ENCODE measurements at regions not wholly inside any gene's neighbourhood (a gene's known extent, or its start where the extent isn't known, plus 50 kb on each side); places are given as distances from the start of the nearest gene placed in this dataset.

DNA sequence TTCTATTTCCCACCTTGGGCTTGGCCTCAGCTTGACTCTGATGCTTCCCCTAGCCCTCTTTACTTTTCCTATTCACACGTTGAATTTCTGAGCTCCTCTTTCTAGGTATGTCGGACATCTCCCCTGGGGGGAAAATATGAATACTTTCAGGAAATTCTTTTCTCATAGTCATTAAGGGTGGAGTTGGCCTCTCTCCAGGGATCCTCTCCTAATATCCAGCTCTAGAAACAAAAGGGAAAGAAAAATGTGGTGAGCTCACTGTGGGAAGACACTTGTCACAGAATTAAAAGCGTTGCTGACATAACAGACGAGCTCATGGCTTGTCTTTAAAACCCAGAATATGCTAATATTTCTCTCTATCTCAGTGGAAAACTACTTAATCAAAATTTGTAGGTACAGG, 132.7 kb upstream of the MEX3C start:
- no peak for TF ChIP-seq ZNF780A (CRISPR knock-in tag; IDR thresholded peaks at IDR 0.05)
- TF ChIP-seq RAD51 (IDR thresholded peaks at IDR 0.05; ENCODE audit: borderline replicate concordance, low read depth), result no peak
- TF ChIP-seq NR4A1 (CRISPR knock-in tag; IDR thresholded peaks at IDR 0.05), result no peak
- TF ChIP-seq NR4A1 (tag; IDR thresholded peaks at IDR 0.05), result no peak
- TF ChIP-seq ADNP (tag; IDR thresholded peaks at IDR 0.05), result no peak
- no peak for TF ChIP-seq POLR2A (conservative IDR thresholded peaks at IDR 0.05)
- TF ChIP-seq MYC (IDR thresholded peaks at IDR 0.05; ENCODE audit: low read depth, low read length), result no peak
- TF ChIP-seq MYC (CRISPR knock-in tag; IDR thresholded peaks at IDR 0.05; ENCODE audit: borderline replicate concordance, low read depth), result no peak
- no peak for TF ChIP-seq CREM (IDR thresholded peaks at IDR 0.05; ENCODE audit: low read depth)
- TF ChIP-seq HDAC2 (IDR thresholded peaks at IDR 0.05), result no peak
- TF ChIP-seq, protein P1, sequence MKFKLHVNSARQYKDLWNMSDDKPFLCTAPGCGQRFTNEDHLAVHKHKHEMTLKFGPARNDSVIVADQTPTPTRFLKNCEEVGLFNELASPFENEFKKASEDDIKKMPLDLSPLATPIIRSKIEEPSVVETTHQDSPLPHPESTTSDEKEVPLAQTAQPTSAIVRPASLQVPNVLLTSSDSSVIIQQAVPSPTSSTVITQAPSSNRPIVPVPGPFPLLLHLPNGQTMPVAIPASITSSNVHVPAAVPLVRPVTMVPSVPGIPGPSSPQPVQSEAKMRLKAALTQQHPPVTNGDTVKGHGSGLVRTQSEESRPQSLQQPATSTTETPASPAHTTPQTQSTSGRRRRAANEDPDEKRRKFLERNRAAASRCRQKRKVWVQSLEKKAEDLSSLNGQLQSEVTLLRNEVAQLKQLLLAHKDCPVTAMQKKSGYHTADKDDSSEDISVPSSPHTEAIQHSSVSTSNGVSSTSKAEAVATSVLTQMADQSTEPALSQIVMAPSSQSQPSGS (CRISPR knock-in tag; IDR thresholded peaks at IDR 0.05), result no peak
- TF ChIP-seq TAF1 (IDR thresholded peaks at IDR 0.05; ENCODE audit: control insufficient read depth, extremely low read depth, insufficient read depth, low read length, severe bottlenecking), result no peak
- no peak for TF ChIP-seq EGR1 (conservative IDR thresholded peaks at IDR 0.05)

All from K562 (cell line).